H1 (cell line): ENCODE measurements at regions not wholly inside any gene's neighbourhood (a gene's known extent, or its start where the extent isn't known, plus 50 kb on each side); places are given as distances from the start of the nearest gene placed in this dataset.

Source experiments
- CHD7 ChIP-seq: fragments of 300-600 bp; sonication (generic); IDR thresholded peaks from 2 replicates; pipeline ENCODE4 v1.7.1; 2012; ENCODE audit warnings: low read length, moderate library complexity, mild to moderate bottlenecking, inconsistent platforms; ENCODE audit not compliant: insufficient replicate concordance
- RNF2 ChIP-seq: fragments of 200-900, 300-1000 bp; sonication (generic); IDR thresholded peaks from 2 replicates; pipeline ENCODE4 v1.7.1; 2016; ENCODE audit warnings: borderline replicate concordance, low read depth, mild to moderate bottlenecking, antibody characterized with exemption, low read length; ENCODE audit not compliant: poor library complexity, severe bottlenecking; ENCODE audit errors: missing control alignments
- TAF1 ChIP-seq: IDR thresholded peaks from 2 replicates; pipeline ENCODE4 v1.6.1; 2011; ENCODE audit warnings: mild to moderate bottlenecking, low read depth, low read length
- TAF7 ChIP-seq: optimal IDR thresholded peaks from 2 replicates; pipeline ENCODE3; 2011; ENCODE audit warnings: low read depth, mild to moderate bottlenecking, inconsistent platforms, low read length, moderate library complexity, borderline replicate concordance
- ZNF274 ChIP-seq: IDR thresholded peaks from 2 replicates; pipeline ENCODE4 v1.7.0; 2012; ENCODE audit warnings: low read length, borderline replicate concordance; ENCODE audit errors: extremely low read depth

GRCh38 chrX:121876305-121876704 is 828.9 kb downstream of the GLUD2 start (continued):
- TF ChIP-seq RNF2 = no peak
- no peak for TF ChIP-seq TAF7
- TF ChIP-seq TAF1 = no peak
- TF ChIP-seq ZNF274 = no peak
- TF ChIP-seq CHD7 = no peak
